ENCODE measurements at regions not wholly inside any gene's neighbourhood (a gene's known extent, or its start where the extent isn't known, plus 50 kb on each side); places are given as distances from the start of the nearest gene placed in this dataset.
"Not testable (repeated sequence)": the region's sequence is repeated elsewhere in the genome, so short reads cannot be mapped to it uniquely, and the experiment has no call there.

DNA sequence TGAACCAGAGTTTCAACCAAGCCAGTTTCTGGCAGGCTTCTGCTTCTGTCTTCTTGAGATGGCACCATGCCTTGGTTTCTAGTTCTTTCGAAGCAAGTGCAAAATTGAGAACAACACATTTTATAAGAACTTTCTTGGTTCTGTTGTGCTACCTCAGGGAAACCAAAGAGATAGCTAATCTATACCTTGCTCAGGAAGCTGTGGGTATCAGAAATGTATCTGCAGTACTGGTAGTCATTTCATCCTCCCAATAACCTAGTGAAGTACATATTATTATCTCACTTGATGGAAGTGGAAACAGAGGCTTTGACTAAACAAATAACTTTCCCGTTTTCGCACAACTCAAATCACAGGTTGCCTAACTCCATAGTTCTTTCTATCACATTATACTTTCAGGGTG lies 246.6 kb downstream of the ENC1 start:
- POLR2A ChIA-PET = no interaction called here
- no peak for DNase-seq (ENCODE audit: extremely low spot score)
- TF ChIP-seq, protein P1, sequence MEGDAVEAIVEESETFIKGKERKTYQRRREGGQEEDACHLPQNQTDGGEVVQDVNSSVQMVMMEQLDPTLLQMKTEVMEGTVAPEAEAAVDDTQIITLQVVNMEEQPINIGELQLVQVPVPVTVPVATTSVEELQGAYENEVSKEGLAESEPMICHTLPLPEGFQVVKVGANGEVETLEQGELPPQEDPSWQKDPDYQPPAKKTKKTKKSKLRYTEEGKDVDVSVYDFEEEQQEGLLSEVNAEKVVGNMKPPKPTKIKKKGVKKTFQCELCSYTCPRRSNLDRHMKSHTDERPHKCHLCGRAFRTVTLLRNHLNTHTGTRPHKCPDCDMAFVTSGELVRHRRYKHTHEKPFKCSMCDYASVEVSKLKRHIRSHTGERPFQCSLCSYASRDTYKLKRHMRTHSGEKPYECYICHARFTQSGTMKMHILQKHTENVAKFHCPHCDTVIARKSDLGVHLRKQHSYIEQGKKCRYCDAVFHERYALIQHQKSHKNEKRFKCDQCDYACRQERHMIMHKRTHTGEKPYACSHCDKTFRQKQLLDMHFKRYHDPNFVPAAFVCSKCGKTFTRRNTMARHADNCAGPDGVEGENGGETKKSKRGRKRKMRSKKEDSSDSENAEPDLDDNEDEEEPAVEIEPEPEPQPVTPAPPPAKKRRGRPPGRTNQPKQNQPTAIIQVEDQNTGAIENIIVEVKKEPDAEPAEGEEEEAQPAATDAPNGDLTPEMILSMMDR (IDR thresholded peaks at IDR 0.05; ENCODE audit: control extremely low read depth, extremely low read depth, low read depth, missing control alignments) = no peak
- CTCF ChIA-PET = interaction anchor here (0.9 to 1.2 kb wide), 3 partner anchors 9 to 22 kb away, joined by 3 read pairs; no protein-coding TSS in a partner anchor

DNA sequence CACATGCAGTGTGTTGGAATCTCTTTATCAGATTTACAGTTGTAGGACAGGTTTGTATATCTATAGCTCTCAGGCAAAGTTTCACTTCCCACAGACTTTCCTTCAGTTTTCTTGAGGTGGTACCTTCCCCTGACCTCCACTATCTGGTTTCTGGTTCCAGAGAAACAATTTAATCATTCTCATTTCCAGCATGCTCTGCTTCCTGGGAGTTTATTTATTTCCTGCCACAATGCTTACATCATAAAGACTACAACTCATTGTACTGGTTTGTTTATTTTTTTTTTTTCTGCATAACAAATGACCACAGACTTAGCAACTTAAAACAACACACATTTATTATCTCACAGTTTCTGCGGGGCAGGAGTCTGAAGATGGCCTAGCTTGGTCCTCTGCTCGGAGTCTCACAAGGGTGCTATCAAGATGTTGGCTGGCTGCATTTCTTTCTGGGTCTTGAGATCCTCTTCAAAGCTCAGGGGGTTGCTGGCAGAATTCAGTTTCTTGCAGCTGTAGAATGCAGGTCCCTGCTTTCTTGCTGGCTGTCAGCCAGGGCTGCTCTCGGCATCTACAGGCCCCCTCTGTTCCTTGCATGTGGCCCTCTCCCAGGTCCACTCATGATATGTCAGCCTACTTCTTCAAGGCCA lies 247.7 kb downstream of the ENC1 start:
- TF ChIP-seq, protein P1 (IDR thresholded peaks at IDR 0.05; ENCODE audit: control extremely low read depth, extremely low read depth, low read depth, missing control alignments) = no peak
- ChIA-PET CTCF (no interaction called here), POLR2A (no interaction called here)
- DNase-seq (ENCODE audit: extremely low spot score) = no peak

DNA sequence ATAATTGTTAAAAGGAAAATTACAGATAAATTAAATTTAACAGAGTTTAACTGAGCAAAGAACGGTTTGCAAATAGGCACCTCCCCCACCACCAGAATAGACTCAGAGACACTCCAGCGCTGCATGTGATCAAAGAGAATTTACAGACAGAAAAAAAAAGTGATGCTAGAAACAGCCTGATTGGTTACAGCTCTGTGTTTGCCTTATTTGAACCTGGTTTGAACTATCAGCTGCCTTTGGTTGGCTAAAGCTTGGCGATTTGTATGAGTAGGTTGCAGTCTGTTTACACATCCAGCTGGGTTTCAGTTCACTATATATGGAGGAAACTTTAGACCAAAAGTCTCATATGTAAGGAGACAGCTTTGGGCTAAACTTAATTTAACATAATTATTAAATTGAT lies 249.1 kb downstream of the ENC1 start:
- no peak for DNase-seq (ENCODE audit: extremely low spot score)
- POLR2A ChIA-PET = no interaction called here
- CTCF ChIA-PET = interaction anchor here (1.4 kb wide), 1 partner anchor 25 kb away, joined by 3 read pairs; no protein-coding TSS in a partner anchor
- TF ChIP-seq, protein P1 (IDR thresholded peaks at IDR 0.05; ENCODE audit: control extremely low read depth, extremely low read depth, low read depth, missing control alignments) = no peak

DNA sequence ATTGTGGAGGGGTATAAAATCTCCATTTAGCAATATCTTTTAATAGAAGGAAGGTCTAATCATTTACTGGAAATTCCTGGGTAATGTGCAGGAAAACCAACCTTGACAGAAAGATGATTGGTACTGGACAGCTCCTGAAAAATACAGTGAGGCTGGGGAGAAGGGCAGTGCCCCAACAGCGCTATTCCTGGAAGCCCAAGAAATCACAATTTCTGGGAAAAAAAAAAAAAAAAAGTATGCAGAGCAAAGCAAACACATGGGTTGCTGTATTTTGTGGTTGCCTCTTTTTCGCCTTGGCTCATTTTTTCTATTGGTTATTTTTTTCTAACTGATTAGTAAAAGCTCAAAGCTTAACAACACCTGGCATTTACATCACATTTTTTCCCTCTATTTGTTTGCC lies 249.7 kb downstream of the ENC1 start:
- CTCF ChIA-PET = no interaction called here

DNA sequence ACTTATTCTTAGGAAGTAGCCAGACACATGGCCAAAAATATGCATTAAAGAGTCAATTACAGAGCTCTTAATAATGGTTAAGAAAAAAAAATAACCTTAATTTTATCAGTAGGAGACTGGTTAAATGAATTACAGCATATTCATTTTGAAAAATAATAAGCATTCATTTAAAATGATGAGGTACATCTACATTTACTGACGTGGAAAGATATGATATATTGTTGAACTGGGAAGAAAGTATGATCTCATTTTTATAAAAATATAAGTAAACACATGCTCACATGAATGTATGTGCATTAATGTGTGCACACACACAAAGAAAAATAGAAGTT lies 250.3 kb downstream of the ENC1 start:
- ChIA-PET POLR2A (no interaction called here), CTCF (no interaction called here)
- TF ChIP-seq, protein P1 (IDR thresholded peaks at IDR 0.05; ENCODE audit: control extremely low read depth, extremely low read depth, low read depth, missing control alignments) = no peak
- DNase-seq (ENCODE audit: extremely low spot score) = no peak

More for the DNA sequence above, 249.7 kb downstream of the ENC1 start:
- POLR2A ChIA-PET = no interaction called here
- DNase-seq (ENCODE audit: extremely low spot score) = no peak
- TF ChIP-seq, protein P1 (IDR thresholded peaks at IDR 0.05; ENCODE audit: control extremely low read depth, extremely low read depth, low read depth, missing control alignments) = no peak

DNA sequence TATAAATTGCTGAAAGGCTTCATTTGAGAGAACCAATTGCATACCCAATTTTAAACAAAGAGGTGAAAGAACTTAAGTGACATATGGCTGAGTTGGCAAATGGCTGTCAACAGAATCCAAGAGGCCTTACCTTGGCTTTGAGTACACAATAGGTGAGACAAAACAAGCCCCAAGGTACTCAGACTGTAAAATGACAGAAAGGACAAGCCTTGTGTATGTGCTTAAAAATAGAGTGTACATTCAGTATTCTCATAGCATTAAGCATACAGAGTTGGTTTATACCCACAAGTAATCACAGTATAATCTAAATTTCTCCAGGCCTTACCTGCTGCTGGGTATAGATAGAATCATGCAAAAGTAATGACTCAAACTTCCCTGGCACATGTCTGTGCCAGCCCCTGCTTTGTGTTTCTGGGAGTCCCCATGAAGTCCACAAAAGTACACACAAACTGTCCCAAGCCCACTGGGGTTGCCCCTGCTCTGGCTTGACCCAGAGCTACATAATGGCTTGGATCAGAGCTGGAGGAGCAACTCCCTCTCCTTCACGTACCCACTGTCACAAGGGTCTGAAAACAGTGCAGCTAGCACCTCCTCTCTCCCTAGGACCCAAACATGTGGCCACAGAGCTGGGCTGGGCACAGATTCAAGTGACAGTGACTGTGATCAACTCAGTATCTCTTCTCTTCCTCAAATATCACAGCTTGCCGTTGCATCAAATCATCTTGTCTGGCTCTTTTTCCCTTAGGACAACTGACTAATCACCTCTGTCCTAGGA lies 250.8 kb downstream of the ENC1 start:
- ChIA-PET POLR2A (no interaction called here), CTCF (no interaction called here)
- DNase-seq (ENCODE audit: extremely low spot score) = no peak
- TF ChIP-seq, protein P1 (IDR thresholded peaks at IDR 0.05; ENCODE audit: control extremely low read depth, extremely low read depth, low read depth, missing control alignments) = no peak

DNA sequence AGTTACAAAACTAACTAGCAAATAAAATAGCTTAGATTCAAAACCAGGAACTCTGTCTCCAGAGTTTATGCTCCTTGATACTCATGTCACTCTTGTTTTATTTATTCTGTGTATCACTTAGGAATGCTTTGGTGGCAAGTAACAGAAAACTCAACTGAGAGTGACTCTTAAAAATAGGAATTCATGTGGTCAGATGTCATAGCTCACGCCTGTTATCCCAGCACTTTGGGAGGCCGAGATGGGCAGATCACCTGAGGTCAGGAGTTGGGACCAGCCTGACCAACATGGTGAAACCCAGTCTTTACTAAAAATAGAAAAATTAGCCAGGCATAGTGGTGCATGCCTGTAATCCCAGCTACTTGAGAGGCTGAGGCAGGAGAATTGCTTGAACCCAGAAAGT lies 252.1 kb downstream of the ENC1 start:
- DNase-seq (ENCODE audit: extremely low spot score); CTCF ChIA-PET; POLR2A ChIA-PET: not testable (repeated sequence)

Measured in GM10248 (cell line).